Activated naive CD4-positive, alpha-beta T cell treated with anti-CD3 and anti-CD28 coated beads, Interleukin-2, amount 50 U/mL, for 16 hours (primary cell): ENCODE measurements at regions not wholly inside any gene's neighbourhood (a gene's known extent, or its start where the extent isn't known, plus 50 kb on each side); places are given as distances from the start of the nearest gene placed in this dataset.

Source experiments
- DNase-seq: peaks from one replicate; pipeline ENCODE4 v3.0.0-alpha.2; 2020

DNA sequence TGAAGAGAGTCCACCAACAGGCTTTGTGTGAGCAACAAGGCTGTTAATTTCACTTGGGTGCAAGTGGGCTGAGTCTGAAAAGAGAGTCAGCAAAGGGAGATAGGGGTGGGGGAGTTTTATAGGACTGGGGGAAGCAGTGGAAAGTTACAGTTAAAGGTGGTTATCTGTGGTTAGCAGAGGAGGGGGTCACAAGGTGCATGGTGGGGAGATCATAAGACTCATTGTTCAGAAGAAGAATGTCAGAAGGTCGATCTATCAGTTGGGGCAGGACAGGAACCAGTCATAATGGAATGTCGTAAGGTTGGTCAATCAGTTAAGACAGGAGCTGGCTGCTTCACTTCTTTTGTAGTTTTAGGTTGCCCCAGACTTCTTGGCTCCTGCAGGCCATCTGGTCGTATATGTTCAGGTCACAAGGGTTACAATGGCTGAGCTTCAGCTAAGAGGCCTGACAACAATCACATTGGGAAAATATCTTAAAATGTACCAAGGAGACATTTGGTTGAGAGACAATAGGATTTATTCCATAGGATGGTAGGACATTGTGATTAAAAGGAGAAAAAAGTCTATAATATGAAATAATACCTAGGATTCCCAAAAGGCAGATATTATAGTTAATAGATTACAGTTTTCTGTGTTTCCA, 356.4 kb downstream of the ANKRD7 start:
- DNase-seq: no peak

- DNase-seq: no peak
Measured at GRCh38 chr7:118583641-118584040, 359.1 kb downstream of the ANKRD7 start.

DNA sequence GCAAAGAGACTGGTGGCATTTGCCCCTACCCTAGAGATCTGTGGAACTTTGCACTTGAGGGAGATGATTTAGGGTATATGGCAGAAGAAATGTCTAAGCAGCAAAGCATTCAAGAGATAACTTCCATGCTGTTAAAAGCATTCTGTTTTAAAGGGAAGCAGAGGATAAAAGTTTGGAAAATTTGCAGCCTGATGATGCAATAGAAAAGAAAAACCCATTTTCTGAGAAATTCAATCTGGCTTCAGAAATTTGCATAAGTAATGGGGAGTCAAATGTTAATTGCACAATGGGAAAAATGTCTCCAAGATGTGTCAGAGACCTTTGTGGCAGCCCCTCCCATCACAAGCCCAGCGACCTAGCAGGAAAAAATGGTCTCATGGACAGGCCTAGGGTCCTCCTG, 361.7 kb downstream of the ANKRD7 start:
- no peak for DNase-seq

GRCh38 chr7:118590107-118590506, 365.6 kb downstream of the ANKRD7 start:
- no peak for DNase-seq

DNA sequence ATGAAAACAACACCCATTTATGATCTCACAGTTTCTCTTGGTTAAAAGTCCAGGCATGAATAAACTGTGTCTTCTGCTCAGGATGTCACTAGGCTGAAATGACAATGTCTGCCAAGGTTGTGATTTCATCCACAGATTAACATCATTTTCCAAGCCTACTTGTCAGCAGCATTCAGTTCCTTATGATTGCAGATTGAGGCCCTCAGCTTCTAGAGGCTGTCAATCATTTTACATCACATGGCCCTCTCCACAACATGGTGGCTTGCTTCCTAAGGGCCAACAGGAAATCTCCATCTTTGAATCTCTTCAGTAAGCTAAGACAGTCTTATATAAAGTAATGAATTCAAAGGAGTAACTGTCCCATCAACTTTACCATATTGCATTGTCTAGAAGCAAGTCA, 377.6 kb downstream of the ANKRD7 start:
- no peak for DNase-seq

DNA sequence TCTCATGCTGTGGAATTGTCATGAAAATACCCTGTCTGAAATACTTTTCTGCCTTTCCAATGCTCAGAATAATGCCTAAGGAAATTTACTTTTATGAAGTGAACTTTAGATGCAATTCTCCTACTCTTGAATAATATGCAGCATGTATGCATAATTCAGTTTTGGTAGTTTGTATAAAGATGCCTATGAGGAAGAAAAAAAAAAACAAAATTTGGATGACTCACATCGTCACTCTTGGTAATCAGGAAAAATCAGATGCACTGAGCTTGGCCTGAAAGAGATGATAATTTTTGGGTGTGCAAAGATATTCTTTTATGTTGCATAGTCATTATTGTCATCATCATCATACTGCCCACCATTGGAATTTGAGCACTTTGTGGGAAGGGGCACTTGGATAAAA, 382.1 kb downstream of the ANKRD7 start:
- DNase-seq: no peak

GRCh38 chr7:118609207-118609606, 384.7 kb downstream of the ANKRD7 start:
- DNase-seq: no peak

- no peak for DNase-seq
Measured at GRCh38 chr7:118615681-118616080, 391.2 kb downstream of the ANKRD7 start.

DNA sequence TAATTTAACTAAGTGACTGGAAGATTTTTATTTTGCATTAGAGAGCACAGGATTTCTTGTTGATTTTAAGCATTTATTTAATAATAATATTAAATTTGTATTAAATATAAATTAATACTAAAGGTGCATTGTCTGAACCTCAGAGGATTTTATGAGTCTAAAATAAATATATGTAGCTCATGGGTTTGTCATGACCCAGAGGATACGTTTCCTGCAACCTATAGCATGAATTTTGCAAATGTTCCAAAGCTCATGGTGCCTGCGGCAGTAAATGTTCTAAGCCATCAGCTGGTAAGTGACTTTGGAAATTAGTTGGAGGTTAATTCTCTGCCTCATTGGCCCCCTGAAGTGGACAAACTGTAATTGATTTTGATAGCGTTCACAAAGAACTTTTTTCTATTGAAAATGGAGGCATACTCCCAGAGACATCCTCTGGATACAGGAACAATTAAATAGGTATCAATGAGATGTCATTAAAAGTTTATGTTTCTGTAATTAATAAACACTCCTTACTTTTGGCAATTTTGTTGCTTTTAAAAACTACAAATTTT, 397.4 kb downstream of the ANKRD7 start:
- no peak for DNase-seq

DNA sequence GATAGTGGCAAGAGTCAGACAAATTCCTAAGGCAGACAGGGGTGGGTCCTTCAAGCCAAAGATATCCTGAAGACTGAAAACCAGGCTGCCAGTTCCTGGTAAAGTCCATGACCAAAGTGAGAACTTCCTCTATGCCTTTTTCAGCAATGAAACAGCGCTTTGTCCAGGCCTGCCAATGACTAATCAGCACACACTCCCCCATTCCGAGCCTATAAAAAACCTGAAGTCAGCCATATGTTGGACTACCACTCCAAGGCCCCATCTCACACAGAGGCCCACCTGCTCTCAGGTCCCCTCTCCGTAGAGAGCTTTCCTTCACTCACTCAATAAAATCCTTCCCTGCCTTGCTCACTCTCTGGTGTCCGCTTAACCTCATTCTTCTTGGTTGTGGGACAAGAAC, 402.2 kb downstream of the ANKRD7 start:
- DNase-seq: no peak

DNA sequence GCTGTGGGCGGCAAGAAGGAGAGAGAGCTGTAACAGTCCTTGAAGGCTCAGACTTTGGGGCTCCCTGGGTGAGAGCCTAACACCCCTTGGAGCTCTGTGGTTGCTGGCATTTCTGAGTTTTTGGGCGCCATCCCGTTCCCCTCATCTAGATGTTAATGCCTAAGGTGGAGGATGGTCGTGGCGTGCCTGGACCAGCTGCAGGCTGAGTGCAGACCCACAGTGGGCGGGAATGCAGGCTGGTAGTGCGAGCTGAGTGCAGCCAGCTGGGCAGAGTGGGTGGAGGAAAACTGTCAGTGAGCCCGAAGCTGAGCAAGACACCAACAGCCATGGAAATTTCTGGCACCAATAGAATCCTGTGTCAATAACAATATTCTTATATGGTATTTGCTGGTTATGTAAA, 403.0 kb downstream of the ANKRD7 start:
- no peak for DNase-seq

GRCh38 chr7:118629898-118630438, 405.5 kb downstream of the ANKRD7 start:
- no peak for DNase-seq

GRCh38 chr7:118642396-118642795, 417.9 kb downstream of the ANKRD7 start:
- no peak for DNase-seq

- DNase-seq: no peak
Measured at GRCh38 chr7:118644346-118644745, 419.8 kb downstream of the ANKRD7 start.

DNA sequence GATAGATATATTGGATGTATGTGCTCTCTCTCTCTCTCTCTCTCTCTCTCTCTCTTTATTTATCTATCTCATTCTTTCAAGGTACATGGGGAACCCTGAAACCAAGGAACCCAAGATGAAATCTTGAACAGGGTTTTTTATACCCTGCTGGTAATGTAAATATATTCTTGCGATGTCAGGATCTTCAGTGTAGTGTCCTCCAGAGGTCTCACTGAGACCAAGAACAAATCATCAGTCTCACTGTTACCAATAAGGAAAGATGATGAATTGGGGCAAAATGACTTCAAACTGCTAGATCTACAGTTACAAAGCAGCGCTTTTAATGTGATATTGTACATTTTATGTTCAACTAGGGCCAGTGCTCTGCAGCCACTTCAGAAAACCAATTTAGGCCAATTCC, 423.5 kb downstream of the ANKRD7 start:
- DNase-seq: no peak

- no peak for DNase-seq
Measured at GRCh38 chr7:118657391-118658005, 433.0 kb downstream of the ANKRD7 start.

GRCh38 chr7:118662266-118662665, 437.8 kb downstream of the ANKRD7 start:
- no peak for DNase-seq

GRCh38 chr7:118664498-118664897, 440.0 kb downstream of the ANKRD7 start:
- no peak for DNase-seq

DNA sequence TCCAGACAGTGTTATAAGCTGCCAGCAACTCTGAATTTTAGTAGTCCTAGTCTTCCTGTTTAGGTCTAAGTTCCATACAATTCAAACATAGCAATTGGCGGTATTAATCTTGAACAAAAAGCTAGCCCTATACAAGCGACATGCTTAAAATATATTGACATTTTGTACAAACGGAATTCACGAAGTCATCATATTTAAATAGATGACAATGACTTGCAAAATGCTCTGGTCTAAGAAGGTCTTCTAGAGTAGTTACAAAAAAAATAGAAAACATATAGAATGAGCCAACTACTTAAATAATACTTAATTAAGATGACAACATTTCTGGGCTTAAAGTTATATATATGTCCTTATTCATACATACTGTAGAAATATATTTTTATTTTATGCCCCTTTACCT, 446.6 kb downstream of the ANKRD7 start:
- no peak for DNase-seq

GRCh38 chr7:118684796-118685195, 460.3 kb downstream of the ANKRD7 start:
- DNase-seq: no peak

GRCh38 chr7:118689403-118689802, 464.9 kb downstream of the ANKRD7 start:
- no peak for DNase-seq

DNA sequence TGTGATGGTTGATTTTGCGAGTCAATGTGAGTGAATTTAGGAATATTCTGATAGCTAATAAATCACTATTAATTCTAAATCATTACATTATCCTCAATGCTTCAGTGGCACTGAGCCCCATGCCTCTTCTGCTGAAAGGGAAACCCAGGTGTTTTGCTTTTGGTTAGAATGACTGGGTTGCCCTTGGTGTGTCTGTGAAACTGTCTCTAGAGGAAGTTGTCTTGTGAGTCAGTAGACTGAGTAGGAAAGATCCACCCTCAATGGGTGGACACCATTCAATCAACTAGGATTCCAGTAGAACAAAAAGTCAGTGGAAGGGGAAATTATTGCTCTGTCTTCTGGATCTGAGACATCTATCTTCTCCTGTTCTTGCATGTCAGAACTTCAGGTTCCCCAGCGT, 472.4 kb downstream of the ANKRD7 start:
- DNase-seq: no peak

DNA sequence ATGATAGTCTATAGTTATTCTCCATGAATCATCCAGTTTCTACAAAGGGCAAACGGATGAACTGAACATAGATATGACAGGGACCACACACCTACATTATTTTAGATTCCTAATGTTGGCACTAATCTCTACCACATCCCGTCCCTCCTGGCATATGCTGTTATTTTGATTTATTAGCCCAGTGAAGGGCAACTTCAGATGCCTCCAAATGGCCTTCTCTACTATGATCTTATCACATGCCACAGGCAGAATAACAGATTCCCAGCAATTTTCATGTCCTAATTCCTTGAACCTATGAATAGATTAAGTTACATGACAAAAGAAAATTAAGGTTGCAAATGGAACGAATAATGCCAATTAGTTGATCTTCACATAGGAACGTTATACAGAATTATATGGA, 474.7 kb downstream of the ANKRD7 start:
- DNase-seq: no peak

DNA sequence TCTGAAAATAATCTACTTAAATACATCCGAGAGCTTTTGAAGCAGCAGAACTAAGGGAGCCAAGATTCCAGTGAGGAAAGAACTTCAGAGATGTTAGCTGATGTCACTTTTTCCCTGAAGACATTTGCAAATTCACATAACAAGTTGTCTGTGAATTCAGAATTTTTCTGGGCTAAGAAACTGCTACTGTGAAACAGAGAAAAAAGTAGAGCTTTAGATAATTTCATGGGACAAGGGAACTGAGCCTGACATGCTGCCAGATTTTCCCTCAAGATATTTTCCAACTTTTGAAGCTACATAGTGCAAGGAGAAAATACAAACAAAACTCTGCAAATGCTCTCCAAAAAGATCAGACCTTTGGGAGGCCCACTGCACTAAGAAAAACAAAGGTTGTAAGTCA, 484.2 kb downstream of the ANKRD7 start:
- DNase-seq: no peak

GRCh38 chr7:118711688-118712087, 487.2 kb downstream of the ANKRD7 start:
- no peak for DNase-seq
